Mesenchymal stem cell (in vitro differentiated cells and primary cell): ENCODE measurements at regions not wholly inside any gene's neighbourhood (a gene's known extent, or its start where the extent isn't known, plus 50 kb on each side); places are given as distances from the start of the nearest gene placed in this dataset.

ENCODE experiments used
- DNase-seq: peaks from one replicate; pipeline ENCODE4 v3.0.0-alpha.2; 2013
- H2AFZ ChIP-seq: one replicate; pipeline ENCODE4 v1.6.1; 2013; ENCODE audit warnings: low read depth, mild to moderate bottlenecking, control low read depth, inconsistent platforms, low read length, moderate library complexity
- H2AK5ac ChIP-seq: 2 replicates; pipeline ENCODE4 v1.6.1; 2013; ENCODE audit warnings: low read length, moderate library complexity, mild to moderate bottlenecking, inconsistent platforms; ENCODE audit not compliant: severe bottlenecking
- H2BK120ac ChIP-seq: one replicate; pipeline ENCODE4 v1.6.1; 2013; ENCODE audit warnings: low read depth, mild to moderate bottlenecking, inconsistent platforms, low read length, moderate library complexity
- H2BK12ac ChIP-seq, 2 experiments: one replicate each; pipeline ENCODE4 v1.6.1; 2013; ENCODE audit warnings: inconsistent platforms in 2 of 2, low read length in 2 of 2, mild to moderate bottlenecking in 2 of 2, moderate library complexity in 2 of 2, control low read depth in 1 of 2
- H2BK15ac ChIP-seq: one replicate; pipeline ENCODE4 v1.6.1; 2013; ENCODE audit warnings: mild to moderate bottlenecking, low read depth, inconsistent platforms; ENCODE audit not compliant: poor library complexity, severe bottlenecking
- H2BK5ac ChIP-seq: 2 replicates; pipeline ENCODE4 v1.6.1; 2013; ENCODE audit warnings: low read depth, mild to moderate bottlenecking, low read length, control low read depth, inconsistent platforms; ENCODE audit not compliant: poor library complexity, severe bottlenecking
- H3K14ac ChIP-seq, 2 experiments: one replicate each; pipeline ENCODE4 v1.6.1; 2013; ENCODE audit warnings: inconsistent platforms in 2 of 2, low read length in 2 of 2, control low read depth in 1 of 2, mild to moderate bottlenecking in 1 of 2, moderate library complexity in 1 of 2
- H3K18ac ChIP-seq, 2 experiments: one replicate each; pipeline ENCODE4 v1.6.1; 2013; ENCODE audit warnings: inconsistent platforms in 2 of 2, low read length in 2 of 2, control low read depth in 1 of 2, low read depth in 1 of 2, mild to moderate bottlenecking in 1 of 2
- H3K23ac ChIP-seq, 2 experiments: one replicate each; pipeline ENCODE4 v1.6.1; 2013; ENCODE audit warnings: inconsistent platforms in 2 of 2, low read length in 2 of 2, mild to moderate bottlenecking in 2 of 2, moderate library complexity in 2 of 2, control low read depth in 1 of 2
- H3K27ac ChIP-seq: 2 replicates; pipeline ENCODE4 v1.5.1; 2013; ENCODE audit warnings: mild to moderate bottlenecking, moderate library complexity, low read length, control low read depth, inconsistent platforms; ENCODE audit not compliant: poor library complexity, severe bottlenecking
- H3K27me3 ChIP-seq, 2 experiments: 2 replicates each; pipeline versions ENCODE4 v1.6.1 to v1.7.0; 2013; ENCODE audit warnings: low read length in 2 of 2, mild to moderate bottlenecking in 2 of 2, moderate library complexity in 2 of 2, control low read depth in 1 of 2, inconsistent platforms in 1 of 2; ENCODE audit not compliant: control insufficient read depth in 1 of 2, insufficient read depth in 1 of 2
- H3K36me3 ChIP-seq, 2 experiments: 2 replicates each; pipeline versions ENCODE4 v1.6.1 to v1.7.0; 2013; ENCODE audit warnings: low read length in 2 of 2, control low read depth in 1 of 2, inconsistent platforms in 1 of 2, low read depth in 1 of 2, mild to moderate bottlenecking in 1 of 2; ENCODE audit not compliant: insufficient read depth in 2 of 2, control insufficient read depth in 1 of 2
- H3K4ac ChIP-seq, 2 experiments: one replicate each; pipeline ENCODE4 v1.6.1; 2013; ENCODE audit warnings: inconsistent platforms in 2 of 2, low read length in 2 of 2, mild to moderate bottlenecking in 2 of 2, moderate library complexity in 2 of 2, control low read depth in 1 of 2, low read depth in 1 of 2
- H3K4me1 ChIP-seq: 2 replicates; pipeline ENCODE4 v1.6.1; 2013; ENCODE audit warnings: low read depth, low read length, control low read depth; ENCODE audit not compliant: control insufficient read depth, insufficient read depth
- H3K4me2 ChIP-seq: 2 replicates; pipeline ENCODE4 v1.6.1; 2013; ENCODE audit warnings: low read length, mild to moderate bottlenecking, inconsistent platforms; ENCODE audit not compliant: poor library complexity, severe bottlenecking
- H3K4me3 ChIP-seq, 2 experiments: 2 replicates each; pipeline versions ENCODE4 v1.5.1 to v1.7.0; 2013; ENCODE audit warnings: low read length in 2 of 2, mild to moderate bottlenecking in 2 of 2, control low read depth in 1 of 2, low read depth in 1 of 2; ENCODE audit not compliant: insufficient read depth in 1 of 2
- H3K79me1 ChIP-seq: replicated peaks from 2 replicates; pipeline ENCODE4 v1.6.1; 2013; ENCODE audit warnings: mild to moderate bottlenecking, control low read depth, low read length, inconsistent platforms; ENCODE audit not compliant: poor library complexity, severe bottlenecking
- H3K9ac ChIP-seq: 2 replicates; pipeline ENCODE4 v1.7.0; 2013; ENCODE audit warnings: mild to moderate bottlenecking, low read length, moderate library complexity
- H3K9me3 ChIP-seq: 2 replicates; pipeline ENCODE4 v1.7.0; 2013; ENCODE audit warnings: mild to moderate bottlenecking, low read length; ENCODE audit not compliant: control insufficient read depth
- H4K8ac ChIP-seq: one replicate; pipeline ENCODE4 v1.6.1; 2013; ENCODE audit warnings: inconsistent platforms, mild to moderate bottlenecking, low read length, moderate library complexity
- H4K91ac ChIP-seq: one replicate; pipeline ENCODE4 v1.6.1; 2013; ENCODE audit warnings: mild to moderate bottlenecking, low read length, inconsistent platforms
- WGBS: methylation state at CpG from one replicate; pipeline ENCODE4 v1.1.7; 2013; ENCODE audit warnings: mixed read lengths; 5-methylcytosine and 5-hydroxymethylcytosine counted together

GRCh38 chr2:52477166-52477565 is 1290.4 kb upstream of the CHAC2 start:
- Histone ChIP-seq H2AK5ac (no peak overlapping the region), H4K8ac (no peak overlapping the region), H3K18ac (no peak overlapping the region), H2BK5ac (no peak overlapping the region), H3K9me3 (no peaks in the 10 kb centered on the region), H3K4me3 (no peak overlapping the region), H3K23ac (no peak overlapping the region), H3K9ac (no peak overlapping the region), H3K4me2 (no peak overlapping the region), H3K27ac (no peak overlapping the region), H3K27me3 (no peaks in the 10 kb centered on the region), H3K4ac (no peak overlapping the region), H2BK12ac (no peak overlapping the region), H2BK120ac (no peak overlapping the region), H2AFZ (no peak overlapping the region), H3K79me1 (no peaks in the 10 kb centered on the region), H4K91ac (no peak overlapping the region), H2BK15ac (no peak overlapping the region), H3K4me1 (no peaks in the 10 kb centered on the region), H3K14ac (no peak overlapping the region), H3K36me3 (no peaks in the 10 kb centered on the region)
- no peak for DNase-seq
- no CpG with 5 or more reads among the region's 1 CpG for WGBS

- Histone ChIP-seq H4K91ac (no peak overlapping the region), H3K27ac (no peak overlapping the region), H3K18ac (no peak overlapping the region), H3K14ac (no peak overlapping the region), H3K36me3 (no peaks in the 10 kb centered on the region), H3K4me3 (no peak overlapping the region), H3K23ac (no peak overlapping the region), H3K9ac (no peak overlapping the region), H4K8ac (no peak overlapping the region), H3K4me2 (no peak overlapping the region), H2BK5ac (no peak overlapping the region), H2AFZ (no peak overlapping the region), H3K79me1 (no peaks in the 10 kb centered on the region), H2AK5ac (no peak overlapping the region), H3K4ac (no peak overlapping the region), H3K27me3 (no peaks in the 10 kb centered on the region), H2BK12ac (no peak overlapping the region), H2BK120ac (no peak overlapping the region), H3K9me3 (no peaks in the 10 kb centered on the region), H3K4me1 (no peaks in the 10 kb centered on the region), H2BK15ac (no peak overlapping the region)
- DNase-seq = peak; percentile 17
- no CpG with 5 or more reads among the region's 1 CpG for WGBS
Observed at GRCh38 chr2:52475590-52475989, 1292.0 kb upstream of the CHAC2 start.

- H4K8ac ChIP-seq = no peak overlapping the region
- no peak overlapping the region for H2BK15ac ChIP-seq
- no peak overlapping the region for H2AFZ ChIP-seq
- H3K27ac ChIP-seq = no peak overlapping the region
- H4K91ac ChIP-seq = no peak overlapping the region
- no CpG with 5 or more reads among the region's 1 CpG for WGBS
- H3K27me3 ChIP-seq = no peaks in the 10 kb centered on the region
- no peak overlapping the region for H2BK5ac ChIP-seq
- no peak overlapping the region for H3K4ac ChIP-seq
- H3K79me1 ChIP-seq = no peaks in the 10 kb centered on the region
- H2AK5ac ChIP-seq = no peak overlapping the region
- H3K9ac ChIP-seq = no peak overlapping the region
- H3K4me3 ChIP-seq = no peak overlapping the region
- no peaks in the 10 kb centered on the region for H3K36me3 ChIP-seq
- no peaks in the 10 kb centered on the region for H3K9me3 ChIP-seq
- no peak for DNase-seq
- no peak overlapping the region for H2BK120ac ChIP-seq
- H2BK12ac ChIP-seq = peak overlapping the region in 1 of 2 experiments; percentile 83
- no peak overlapping the region for H3K4me2 ChIP-seq
- H3K23ac ChIP-seq = no peak overlapping the region
- no peak overlapping the region for H3K18ac ChIP-seq
- no peaks in the 10 kb centered on the region for H3K4me1 ChIP-seq
- no peak overlapping the region for H3K14ac ChIP-seq
Observed at GRCh38 chr2:52474091-52474490, 1293.5 kb upstream of the CHAC2 start.

GRCh38 chr2:52473526-52473925 is 1294.1 kb upstream of the CHAC2 start:
- no peaks in the 10 kb centered on the region for H3K36me3 ChIP-seq
- H2AK5ac ChIP-seq = no peak overlapping the region
- H3K18ac ChIP-seq = no peak overlapping the region
- no peak overlapping the region for H3K27ac ChIP-seq
- no peak overlapping the region for H3K4me2 ChIP-seq
- no peak overlapping the region for H2BK120ac ChIP-seq
- no peak overlapping the region for H3K4me3 ChIP-seq
- WGBS = 5% methylated on average over 1 of the region's 2 CpGs
- H3K9ac ChIP-seq = no peak overlapping the region
- H2BK15ac ChIP-seq = no peak overlapping the region
- H3K79me1 ChIP-seq = no peaks in the 10 kb centered on the region
- H3K14ac ChIP-seq = no peak overlapping the region
- H4K91ac ChIP-seq = no peak overlapping the region
- DNase-seq = peak; percentile 54
- no peak overlapping the region for H2BK12ac ChIP-seq
- H3K23ac ChIP-seq = no peak overlapping the region
- no peak overlapping the region for H3K4ac ChIP-seq
- H2BK5ac ChIP-seq = no peak overlapping the region
- no peaks in the 10 kb centered on the region for H3K27me3 ChIP-seq
- no peak overlapping the region for H4K8ac ChIP-seq
- H3K4me1 ChIP-seq = no peaks in the 10 kb centered on the region
- no peaks in the 10 kb centered on the region for H3K9me3 ChIP-seq
- H2AFZ ChIP-seq = no peak overlapping the region
